ENCODE measurements at regions not wholly inside any gene's neighbourhood (a gene's known extent, or its start where the extent isn't known, plus 50 kb on each side); places are given as distances from the start of the nearest gene placed in this dataset.
"Not testable (repeated sequence)": the region's sequence is repeated elsewhere in the genome, so short reads cannot be mapped to it uniquely, and the experiment has no call there.

DNA sequence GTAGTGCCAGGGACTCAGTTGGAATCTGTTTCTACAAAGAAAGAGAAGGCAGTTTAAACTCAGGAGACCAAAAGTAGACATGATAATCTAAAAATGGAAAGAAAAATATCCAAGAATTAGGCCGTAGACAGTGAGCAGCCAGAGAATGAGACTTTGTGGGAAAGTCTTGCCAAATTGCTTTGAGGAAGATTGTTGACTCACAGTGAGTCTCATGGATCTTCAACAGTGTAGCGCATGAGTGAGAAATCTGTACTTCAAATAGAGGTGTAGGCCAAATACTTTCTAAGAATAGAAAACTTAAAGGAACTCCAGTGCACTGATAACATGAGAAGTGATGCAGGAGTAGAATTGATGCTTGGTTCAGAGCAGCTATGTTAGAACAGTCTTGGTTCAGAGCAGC, 284.5 kb downstream of the HTR1B start:
- DNase-seq (ENCODE audit: low spot score), result no peak

DNA sequence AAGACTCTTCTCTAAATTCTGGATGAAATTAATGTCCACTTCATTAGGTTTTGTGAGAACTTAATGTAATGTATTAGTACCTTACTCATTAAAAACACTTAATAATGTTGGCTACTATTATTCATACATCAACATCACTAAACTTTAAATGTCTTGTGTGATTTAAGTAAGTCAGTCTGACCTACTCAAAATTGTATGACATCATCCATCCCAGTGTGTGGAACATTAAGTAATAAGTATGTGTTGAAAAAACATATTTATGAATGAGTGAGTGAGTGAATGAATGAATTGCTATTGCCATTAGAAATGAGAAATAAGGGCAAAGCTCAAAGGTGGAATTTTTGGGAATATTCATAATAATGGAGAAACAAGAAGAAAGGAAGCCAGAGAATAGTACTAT, 285.8 kb downstream of the HTR1B start:
- DNase-seq (ENCODE audit: low spot score), result no peak

DNA sequence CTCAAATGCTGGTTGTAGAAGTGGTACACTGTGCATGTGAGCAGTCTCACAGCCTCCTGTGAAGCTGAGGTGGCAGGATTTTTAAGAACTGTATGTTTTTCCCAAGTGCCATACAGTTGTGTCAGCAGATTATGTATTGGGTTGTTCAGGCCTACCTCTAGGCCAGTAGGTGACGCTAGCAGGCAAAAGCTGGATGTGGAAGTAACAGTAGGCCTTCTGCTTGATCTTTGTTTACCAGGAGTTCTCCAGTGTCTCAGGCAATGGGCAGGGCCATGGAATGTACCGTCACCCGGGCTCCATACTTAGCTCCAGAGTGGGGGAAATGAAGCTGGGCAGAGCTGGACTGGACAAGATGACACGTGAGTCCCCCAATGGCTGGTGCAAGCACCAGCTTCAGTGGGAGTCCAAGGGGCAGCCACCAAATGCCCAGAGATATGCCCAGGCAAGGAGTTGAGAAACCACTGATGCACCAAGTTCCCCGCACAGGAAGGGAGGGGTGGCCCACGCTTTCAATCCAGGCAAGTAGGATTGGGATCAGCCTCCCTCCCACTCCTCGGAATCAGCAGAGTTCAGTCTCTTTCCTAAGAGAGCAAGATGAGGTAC, 289.7 kb downstream of the HTR1B start:
- no peak for DNase-seq (ENCODE audit: low spot score)

DNA sequence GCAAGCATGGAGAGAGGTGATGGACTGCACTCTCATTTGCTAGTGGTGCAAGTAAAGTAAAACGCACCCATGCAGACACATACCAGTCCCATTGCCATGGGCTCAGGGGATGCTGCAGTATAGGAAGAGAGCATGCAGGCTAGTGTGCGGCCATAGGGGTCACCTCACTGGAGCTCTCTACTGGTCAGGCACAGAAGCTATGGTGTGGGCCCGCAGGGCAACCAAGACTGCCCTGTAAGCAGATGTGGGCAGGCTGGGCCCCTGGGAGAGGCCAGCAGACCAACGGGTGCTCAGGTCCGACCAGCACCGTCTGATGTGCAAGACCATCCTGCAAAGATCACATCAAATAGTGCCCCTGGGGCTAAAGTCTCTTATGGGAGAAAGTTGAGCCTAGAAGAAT, 290.7 kb downstream of the HTR1B start:
- DNase-seq (ENCODE audit: low spot score), result no peak

DNA sequence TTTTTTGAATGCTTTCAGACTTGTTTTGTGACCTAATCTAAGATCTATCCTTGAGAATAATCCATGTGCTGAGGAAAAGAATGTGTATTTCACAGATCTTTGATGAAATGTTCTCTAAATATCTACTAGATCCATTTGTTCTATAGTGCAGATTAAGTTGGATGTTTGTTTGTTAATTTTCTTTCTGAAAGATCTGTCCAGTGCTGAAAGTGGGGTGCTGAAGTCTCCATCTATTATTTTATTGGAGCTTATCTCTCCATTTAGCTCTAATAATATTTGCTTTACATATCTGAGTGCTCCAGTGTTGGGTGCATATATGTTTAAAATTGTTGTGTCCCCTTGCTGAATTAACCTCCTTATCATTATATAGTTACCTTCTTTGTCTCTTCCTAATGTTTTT, 303.6 kb downstream of the HTR1B start:
- DNase-seq (ENCODE audit: low spot score), result no peak

DNA sequence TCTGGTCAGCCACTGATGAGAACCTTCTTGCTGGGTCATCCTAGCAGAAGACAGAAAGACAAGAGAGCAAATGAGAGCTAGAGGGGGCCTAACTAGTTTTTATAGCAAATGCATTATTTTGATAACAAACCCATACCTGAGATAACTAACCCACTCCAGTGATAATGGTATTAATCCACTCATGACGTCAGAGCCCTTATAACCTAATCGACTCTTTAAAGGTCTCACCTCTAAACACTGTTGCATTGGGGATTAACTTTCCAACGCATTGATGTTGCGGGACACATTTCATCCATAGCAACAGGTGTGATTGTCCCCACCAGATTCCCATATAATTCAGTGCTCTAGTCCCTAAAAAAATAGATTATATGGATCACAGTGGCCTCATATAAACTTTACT, 312.1 kb downstream of the HTR1B start:
- DNase-seq (ENCODE audit: low spot score), result no peak

DNA sequence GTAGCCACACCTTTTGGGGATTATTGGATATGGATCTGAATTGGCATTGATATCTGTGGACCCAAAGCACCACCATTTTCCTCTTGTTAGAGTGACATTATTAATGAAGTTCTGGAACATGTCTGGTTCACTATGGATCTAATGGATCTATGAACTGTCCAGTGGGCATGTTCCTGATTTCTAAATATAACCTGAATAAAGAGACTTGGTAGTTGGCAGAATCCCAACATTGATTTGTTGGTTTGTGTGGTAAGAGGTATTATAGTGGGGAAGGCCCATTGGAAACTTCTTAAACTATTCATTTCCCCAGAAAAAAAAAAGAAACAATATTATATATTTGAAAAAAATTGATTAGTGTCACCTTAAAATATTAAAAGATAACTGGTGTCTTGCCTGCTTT, 312.6 kb downstream of the HTR1B start:
- DNase-seq (ENCODE audit: low spot score), result no peak

DNA sequence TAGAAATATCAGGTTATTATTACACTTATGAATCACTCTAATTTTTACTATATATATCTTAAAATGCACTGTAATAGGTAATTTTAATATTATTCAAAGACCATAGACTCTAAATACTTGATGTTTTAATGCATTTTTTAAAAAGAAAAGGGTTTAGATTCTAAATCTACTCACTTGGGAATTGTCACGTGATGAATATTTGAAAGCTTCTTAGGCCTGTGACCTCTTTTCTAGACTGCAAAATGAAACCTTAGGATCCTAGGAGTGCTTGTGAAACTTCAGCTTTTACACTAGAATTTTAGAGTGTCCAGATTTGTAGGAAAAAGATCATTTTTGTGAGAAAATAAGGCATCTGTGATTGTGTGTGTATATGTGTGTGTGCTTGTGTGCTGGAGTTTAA, 318.0 kb downstream of the HTR1B start:
- DNase-seq (ENCODE audit: low spot score), result no peak

DNA sequence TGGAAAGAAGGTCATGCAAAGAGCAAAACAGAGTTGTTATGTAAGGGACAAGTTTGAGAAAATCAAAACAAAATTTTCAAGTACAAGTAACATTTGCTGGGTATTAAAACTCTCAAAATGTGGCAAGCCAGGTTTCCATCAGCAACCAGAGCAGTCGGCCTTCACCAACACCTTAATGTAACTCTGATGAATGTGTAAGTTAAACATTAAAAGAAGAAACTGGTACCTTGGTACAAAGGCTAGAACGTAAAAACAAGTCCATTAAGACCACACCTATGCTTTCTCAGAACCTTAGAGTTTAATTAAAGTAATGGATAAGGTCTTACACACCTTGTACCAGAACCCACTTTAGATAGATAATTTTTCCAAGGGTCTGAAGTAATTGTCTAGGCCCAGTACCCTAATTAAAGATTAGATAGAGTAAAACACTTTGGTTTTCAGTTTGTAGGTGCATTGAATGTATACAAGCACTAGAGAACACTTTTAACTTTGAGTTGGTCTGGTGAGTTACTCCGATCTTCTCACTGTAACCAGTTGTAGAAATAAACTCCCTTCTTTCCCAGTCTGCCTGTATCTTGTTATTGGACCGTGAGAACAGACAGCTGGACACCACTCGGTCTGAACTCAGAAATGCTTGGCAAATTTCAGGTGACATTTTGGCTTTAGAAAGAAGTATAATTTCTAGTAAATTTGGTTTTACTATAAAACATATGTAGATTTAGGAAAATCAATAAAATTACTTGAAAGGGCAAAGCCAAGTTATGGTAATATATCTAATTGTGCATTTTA, 319.4 kb downstream of the HTR1B start:
- no peak for DNase-seq (ENCODE audit: low spot score)

DNA sequence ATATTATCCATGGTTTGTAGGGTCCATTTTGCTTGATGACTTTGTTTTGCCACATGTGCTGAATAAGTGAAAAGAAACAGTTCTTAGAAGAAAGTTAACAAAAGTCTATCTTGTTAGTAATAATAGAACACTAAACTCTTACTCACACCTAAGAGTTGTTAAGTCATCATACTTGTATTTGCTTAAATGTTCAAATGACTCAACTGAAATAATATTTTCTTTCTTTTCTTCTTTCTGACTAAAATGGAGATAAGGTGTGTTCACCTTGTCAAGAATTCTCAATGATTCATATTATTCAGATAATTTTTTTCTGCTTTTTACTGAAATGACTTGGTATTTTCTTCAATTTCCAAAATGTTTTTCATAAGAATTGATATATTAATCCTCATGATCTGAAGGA, 327.2 kb downstream of the HTR1B start:
- no peak for DNase-seq (ENCODE audit: low spot score)

DNA sequence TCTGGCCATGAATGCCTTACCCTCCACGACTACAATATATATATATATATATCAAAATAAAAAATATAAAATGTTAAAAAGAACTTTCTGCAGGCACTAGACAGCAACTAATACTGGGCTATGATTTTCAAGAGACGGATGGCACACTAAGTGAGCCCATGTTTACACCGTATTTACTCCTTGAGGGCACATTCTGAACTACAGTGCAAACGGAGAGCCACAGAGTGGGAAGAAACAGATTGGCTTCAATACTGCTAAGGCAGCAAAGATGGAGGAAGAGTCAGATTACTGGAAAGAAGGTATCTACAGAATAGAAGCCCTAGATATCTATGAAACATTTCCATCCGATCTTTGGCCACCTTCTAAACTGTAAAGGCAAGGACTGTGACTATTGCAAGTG, 330.3 kb downstream of the HTR1B start:
- no peak for DNase-seq (ENCODE audit: low spot score)

DNA sequence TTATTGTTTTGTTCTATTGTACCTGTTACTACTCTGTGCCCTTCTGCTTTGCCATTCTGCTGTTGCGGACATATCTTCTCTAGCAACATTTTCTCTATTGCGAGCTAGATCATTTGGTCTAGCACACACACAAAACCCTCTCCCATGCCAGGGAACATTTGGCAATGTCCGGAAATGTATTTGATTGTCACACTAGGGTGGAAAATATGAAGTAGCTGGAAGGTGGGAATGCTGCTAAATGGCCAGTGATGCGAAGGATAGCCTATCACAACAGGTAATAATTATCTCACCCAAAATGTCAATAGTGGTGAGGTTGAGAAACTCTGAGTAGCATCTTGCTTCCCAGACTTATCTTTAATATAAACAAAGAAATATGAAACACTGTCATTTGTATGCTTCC, 331.9 kb downstream of the HTR1B start:
- DNase-seq (ENCODE audit: low spot score), result no peak

DNA sequence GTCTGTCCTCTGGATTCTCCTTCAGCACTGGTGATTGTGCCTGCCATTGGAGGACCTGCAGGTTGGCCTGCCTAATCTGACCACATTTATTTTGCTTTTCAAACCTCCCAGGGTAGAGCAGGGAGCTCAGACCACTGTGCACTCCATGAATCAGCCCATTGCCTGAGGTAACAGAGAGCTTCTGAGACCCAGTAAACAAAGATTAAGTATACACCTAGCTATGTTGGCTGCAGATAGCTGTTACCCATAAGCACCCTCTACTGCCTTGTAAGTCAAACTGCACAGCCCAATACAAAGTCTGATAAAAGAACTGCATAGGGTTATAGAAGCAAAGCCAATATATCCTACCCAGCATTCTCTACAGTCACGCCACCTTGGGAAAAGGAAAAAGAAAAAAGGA, 338.7 kb downstream of the HTR1B start:
- no peak for DNase-seq (ENCODE audit: low spot score)

DNA sequence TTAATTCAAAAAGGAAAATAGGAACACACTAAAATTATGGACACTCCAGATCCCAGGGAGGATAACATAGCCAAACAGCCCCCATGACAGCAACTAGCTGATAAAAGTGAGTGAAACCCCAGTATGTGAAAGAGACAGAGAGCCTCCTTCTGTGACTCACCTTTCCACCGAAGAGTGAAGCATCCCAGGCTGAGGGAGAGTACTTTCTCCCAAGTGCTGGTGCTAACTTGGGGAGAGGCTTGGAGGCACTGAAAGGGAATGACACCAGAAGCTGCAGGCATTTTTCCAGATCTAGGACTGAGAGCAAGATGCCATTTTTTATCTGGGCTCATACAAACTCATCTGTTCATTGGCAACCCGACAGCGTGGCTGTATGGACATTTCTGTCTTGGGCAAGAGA, 339.8 kb downstream of the HTR1B start:
- DNase-seq (ENCODE audit: low spot score), result no peak

DNA sequence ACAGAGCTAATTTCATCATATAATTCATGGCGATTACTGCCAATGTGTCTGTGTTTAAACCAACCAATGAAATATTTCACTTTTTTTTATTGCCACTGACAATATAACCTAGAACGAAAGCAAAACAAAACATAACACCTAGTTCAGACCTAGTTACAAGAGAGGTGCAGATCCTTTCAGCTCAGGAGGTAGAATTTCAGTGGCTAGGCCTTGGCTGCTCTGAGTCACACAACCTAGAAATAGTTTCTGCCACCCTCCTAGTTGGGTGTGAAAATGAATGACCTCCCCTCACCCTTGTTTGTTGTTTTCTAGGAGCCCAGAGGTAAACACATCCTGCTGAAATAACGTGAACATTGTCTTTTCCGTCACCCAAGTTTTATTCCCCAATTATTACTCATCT, 356.3 kb downstream of the HTR1B start:
- peak; percentile 4 for DNase-seq (ENCODE audit: low spot score)

DNA sequence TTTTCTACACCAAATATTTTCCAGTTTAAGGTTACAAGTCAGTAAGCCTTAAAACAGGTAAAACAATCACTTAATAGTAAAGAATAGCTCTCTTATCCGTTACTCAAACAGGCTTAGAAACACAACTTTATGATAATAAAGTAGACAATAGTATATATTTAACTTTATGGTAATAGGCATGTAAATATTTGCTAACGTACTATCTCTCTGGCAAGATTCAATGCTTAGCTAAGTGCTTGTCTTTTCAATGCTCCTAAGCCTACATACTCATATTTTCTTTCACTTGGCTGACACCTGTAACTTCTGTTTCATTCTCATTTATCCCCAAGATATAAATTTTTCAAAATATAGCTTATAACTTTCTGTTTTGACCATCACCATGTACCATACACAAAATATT, 358.2 kb downstream of the HTR1B start:
- DNase-seq (ENCODE audit: low spot score), result no peak

DNA sequence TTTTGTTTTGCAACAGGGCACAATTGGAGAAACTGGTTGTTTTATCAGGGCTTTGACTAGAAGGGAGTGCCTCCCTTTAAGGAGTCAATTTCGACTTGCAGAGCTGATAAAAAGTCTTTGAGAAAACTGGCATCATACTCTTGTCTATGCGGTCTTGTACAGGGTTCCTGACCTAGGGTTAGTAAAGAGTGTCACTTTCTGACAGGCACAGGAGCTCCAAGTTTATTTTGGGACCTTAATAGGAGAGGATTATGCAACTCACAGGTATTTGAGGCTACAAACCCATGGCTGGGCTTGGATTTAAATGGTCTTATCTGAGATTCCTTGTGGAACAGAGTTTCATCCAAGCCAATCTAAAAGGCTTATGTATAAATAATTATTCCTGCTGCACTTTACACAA, 365.4 kb downstream of the HTR1B start:
- no peak for DNase-seq (ENCODE audit: low spot score)

DNA sequence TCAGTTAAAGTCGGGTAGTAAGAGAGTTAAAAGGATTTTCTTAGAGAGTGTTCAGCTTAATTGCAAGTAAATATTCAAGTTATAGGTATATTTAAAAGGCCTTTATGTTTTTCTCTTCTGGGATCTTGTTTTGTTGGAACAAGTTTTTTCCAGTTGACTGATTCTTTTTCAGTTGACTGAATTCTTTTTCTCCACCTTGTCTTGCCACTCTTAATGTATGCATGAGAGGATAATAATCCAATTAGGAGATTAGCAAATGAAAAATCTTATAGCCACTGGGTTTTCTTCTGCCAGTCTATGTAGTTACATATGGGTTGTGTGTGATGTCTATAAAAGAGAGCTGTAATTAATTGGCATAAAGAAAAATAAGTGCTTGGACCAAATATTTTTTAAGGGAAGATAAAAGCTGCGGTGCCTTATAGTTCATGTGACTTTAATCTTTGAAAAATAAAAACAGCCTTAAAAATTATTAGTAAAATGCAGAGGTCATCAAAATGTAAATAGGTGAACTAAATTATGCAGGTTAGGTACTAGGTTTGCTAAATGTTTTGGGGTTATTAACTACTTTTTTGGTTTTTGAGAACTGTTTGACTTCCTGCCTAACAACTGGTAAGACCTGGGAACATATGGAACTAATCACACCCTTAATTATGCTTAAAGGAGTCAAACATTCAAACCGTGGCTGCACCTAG, 367.2 kb downstream of the HTR1B start:
- no peak for DNase-seq (ENCODE audit: low spot score)

DNA sequence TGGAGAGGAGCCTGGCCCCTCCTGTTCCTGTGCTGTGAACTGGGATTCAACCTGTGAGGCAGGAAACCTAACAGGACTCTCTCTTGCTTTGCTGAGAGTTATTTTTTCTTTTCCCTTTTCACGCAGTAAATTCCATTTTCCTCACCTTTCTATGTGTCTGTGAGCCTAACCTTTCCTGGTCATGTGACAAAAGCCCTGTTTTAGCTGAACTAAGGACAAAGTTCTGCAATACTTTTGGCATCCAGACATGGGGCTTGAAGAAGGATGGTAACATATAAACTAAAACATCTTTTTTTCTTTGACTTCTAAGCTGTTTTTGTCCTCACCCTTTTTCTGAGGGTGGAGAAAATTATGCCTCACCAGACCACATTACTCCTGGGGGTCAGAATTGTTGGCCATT, 368.5 kb downstream of the HTR1B start:
- no peak for DNase-seq (ENCODE audit: low spot score)

DNA sequence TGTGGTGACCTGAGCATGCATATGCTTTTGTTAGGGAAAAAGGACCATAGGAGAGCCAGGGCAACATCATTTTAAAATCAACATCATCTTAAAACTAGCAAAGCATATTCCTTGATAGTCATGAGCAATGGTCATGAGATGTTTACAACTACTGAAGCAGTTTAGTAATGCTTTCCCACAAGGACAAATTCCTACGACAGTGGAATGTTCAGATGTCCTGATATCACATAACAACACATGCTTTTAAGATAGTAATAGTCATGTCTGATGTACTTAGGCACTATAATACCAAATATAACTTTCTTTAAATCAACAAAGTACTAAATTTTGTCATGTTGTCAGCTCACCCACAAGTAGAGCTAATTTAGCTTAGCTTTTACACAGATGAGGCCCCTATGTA, 370.3 kb downstream of the HTR1B start:
- DNase-seq (ENCODE audit: low spot score), result no peak

DNA sequence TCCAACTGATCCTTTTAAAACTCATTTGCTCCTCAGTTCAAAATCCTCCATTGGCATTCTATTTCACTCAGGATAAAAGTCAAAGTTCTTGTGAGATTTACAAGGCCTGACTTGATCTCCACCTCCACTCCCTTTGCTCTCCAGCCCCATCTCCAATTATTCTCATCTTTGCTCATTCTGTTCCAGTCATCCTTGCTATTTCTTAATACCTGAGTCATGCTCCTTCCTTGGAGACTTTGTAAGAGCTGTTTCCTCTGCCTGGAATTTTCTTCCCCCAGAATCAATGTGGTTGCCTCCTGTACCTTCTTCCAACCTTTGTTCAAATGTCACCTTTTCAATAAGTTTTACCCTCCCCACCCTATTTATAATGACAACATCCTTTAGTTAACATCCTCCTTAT, 373.5 kb downstream of the HTR1B start:
- DNase-seq (ENCODE audit: low spot score), result no peak

DNA sequence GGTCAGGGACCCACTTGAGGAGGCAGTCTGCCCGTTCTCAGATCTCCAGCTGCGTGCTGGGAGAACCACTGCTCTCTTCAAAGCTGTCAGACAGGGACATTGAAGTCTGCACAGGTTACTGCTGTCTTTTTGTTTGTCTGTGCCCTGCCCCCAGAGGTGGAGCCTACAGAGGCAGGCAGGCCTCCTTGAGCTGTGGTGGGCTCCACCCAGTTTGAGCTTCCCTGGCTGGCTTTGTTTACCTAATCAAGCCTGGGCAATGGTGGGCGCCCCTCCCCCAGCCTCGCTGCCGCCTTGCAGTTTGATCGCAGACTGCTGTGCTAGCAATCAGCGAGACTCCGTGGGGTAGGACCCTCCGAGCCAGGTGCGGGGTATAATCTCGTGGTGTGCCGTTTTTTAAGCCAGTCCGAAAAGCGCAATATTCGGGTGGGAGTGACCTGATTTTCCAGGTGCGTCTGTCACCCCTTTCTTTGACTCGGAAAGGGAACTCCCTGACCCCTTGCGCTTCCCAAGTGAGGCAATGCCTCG, 375.4 kb downstream of the HTR1B start:
- not testable (repeated sequence) for DNase-seq (ENCODE audit: low spot score)

DNA sequence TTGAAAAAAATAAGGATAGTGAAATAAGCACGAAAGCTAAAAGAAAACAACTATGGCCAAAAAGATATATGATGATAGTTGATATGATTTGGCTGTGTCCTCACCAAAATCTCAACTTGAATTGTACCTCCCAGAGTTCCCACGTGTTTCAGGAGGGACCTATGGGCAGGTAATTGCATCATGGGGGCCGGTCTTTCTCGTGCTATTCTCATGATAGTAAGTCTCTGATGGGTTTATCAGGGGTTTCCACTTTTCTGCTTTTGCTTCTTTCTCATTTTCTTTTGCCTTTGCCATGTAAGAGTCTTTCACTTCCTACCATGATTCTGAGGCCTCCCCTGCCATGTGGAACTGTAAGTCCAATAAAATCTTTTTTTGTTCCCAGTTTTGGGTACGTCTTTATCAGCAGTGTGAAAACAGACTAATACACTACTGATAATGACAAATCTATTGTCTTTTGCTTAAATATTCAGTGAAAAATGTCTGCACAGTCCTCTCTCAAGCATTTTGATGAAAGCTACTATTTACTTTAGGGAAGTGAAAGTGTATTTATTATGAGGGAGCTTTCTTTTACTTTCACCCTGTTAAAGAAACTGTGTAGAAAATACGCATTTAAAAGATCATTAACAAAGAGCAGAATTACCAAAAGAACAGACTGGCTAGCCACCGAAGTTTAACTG, 389.1 kb downstream of the HTR1B start:
- DNase-seq (ENCODE audit: low spot score), result no peak

Measured in SW480 (cell line).